ENCODE measurements at regions not wholly inside any gene's neighbourhood (a gene's known extent, or its start where the extent isn't known, plus 50 kb on each side); places are given as distances from the start of the nearest gene placed in this dataset.

DNA sequence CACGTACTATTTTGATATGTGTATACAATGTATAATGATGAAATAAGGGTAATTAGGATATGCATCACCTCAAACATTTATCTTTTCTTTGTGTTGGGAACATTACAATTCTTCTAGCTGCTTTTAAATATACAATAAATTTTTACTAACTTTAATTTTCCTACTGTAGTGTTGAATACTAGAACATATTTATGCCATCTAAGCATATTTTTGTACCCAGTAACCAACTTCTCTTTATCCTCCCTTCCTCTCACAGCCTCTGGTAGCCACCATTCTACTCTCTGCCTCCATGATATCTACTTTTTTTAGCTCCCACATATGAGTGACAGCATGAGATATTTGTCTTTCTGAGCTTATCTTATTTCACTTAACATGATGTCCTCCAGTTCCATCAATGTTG is 468.0 kb downstream of the COL11A1 start:
- H2BK15ac ChIP-seq (ENCODE audit: low read depth, low read length), result no peak overlapping the region
- no peaks in the 10 kb centered on the region; the same call in 1 of the 2 replicates for H3K9me3 ChIP-seq (ENCODE audit: control insufficient read depth, insufficient read depth, low read length)
- no peak overlapping the region for H3K4me2 ChIP-seq (ENCODE audit: low read depth, low read length)
- no peak overlapping the region for H2AK9ac ChIP-seq (replicated peaks; ENCODE audit: low read depth, low read length, poor library complexity)
- ATAC-seq (ENCODE audit: low read depth), result no peak
- no peak for DNase-seq
- no peaks in the 10 kb centered on the region for H3K4me1 ChIP-seq (ENCODE audit: control insufficient read depth, insufficient read depth, low read length)
- no peak for TF ChIP-seq CEBPB (IDR thresholded peaks at IDR 0.05; ENCODE audit: low read depth, low read length)
- peak; percentile 58 for TF ChIP-seq MAFK (IDR thresholded peaks at IDR 0.05; ENCODE audit: low read depth, low read length)
- intact Hi-C loops (cut with micrococcal nuclease) (no loop called here), in situ Hi-C loops (cut with MboI; ENCODE audit: low sequenced_read_pairs) (no loop called here), dilution Hi-C loops (cut with HindIII; ENCODE audit: low sequenced_read_pairs, unreplicated experiment) (no loop called here)
- WGBS, 2 experiments (ENCODE audit: extremely low coverage in 2 of 2, insufficient read length in 1 of 2), result no CpG with 5 or more reads among the region's 1 CpG
- BruUV-seq (replicated peaks), result no TSS peak
- no peak overlapping the region for H4K5ac ChIP-seq (ENCODE audit: low read depth, low read length)
- H3K27me3 ChIP-seq (ENCODE audit: control insufficient read depth, insufficient read depth, low read length), result no peaks in the 10 kb centered on the region
- ChIA-PET CTCF (no interaction called here), POLR2A (ENCODE audit: unreplicated experiment) (no interaction called here)
- H4K8ac ChIP-seq (ENCODE audit: low read depth in 2 of 2, low read length in 2 of 2), result no peak overlapping the region
- no peak overlapping the region for H2BK5ac ChIP-seq (ENCODE audit: low read depth, low read length, poor library complexity, severe bottlenecking)
- H3K9ac ChIP-seq (ENCODE audit: low read depth, low read length), result no peak overlapping the region
- no peak overlapping the region for H3K23ac ChIP-seq (ENCODE audit: low read depth, low read length)
- no peak overlapping the region for H3K4ac ChIP-seq (ENCODE audit: low read depth, low read length)
- H3K14ac ChIP-seq (replicated peaks; ENCODE audit: low read depth, low read length), result no peak overlapping the region
- no peak overlapping the region for H2BK20ac ChIP-seq (ENCODE audit: low read depth, low read length)
- no peaks in the 10 kb centered on the region for H3K9me1 ChIP-seq (ENCODE audit: insufficient read depth, low read length)
- H4K20me1 ChIP-seq (ENCODE audit: insufficient read depth, low read length), result no peaks in the 10 kb centered on the region
- H3K4me3 ChIP-seq (ENCODE audit: insufficient read depth, low read depth, low read length), result no peak overlapping the region
- H3K27ac ChIP-seq (ENCODE audit: insufficient read depth, low read length), result no peak overlapping the region
- no peak overlapping the region for H2BK120ac ChIP-seq (ENCODE audit: low read depth, low read length)
- no peak overlapping the region for H3K56ac ChIP-seq (ENCODE audit: extremely low read depth, insufficient read depth, low read length)
- no peak overlapping the region for H2AFZ ChIP-seq (replicated peaks; ENCODE audit: low read length, poor library complexity)
- no peak overlapping the region for H2AK5ac ChIP-seq (ENCODE audit: low read depth, low read length)
- no peaks in the 10 kb centered on the region for H3K36me3 ChIP-seq (ENCODE audit: control insufficient read depth, insufficient read depth, low read length)
- H4K91ac ChIP-seq (ENCODE audit: insufficient read depth, low read depth, low read length), result no peak overlapping the region
- no peak overlapping the region for H3K18ac ChIP-seq (ENCODE audit: low read depth, low read length)
- no peaks in the 10 kb centered on the region for H3K79me1 ChIP-seq (ENCODE audit: low read depth in 1 of 2, low read length in 2 of 2)
